A673 (cell line): ENCODE measurements at regions not wholly inside any gene's neighbourhood (a gene's known extent, or its start where the extent isn't known, plus 50 kb on each side); places are given as distances from the start of the nearest gene placed in this dataset.

Source experiments
- EZH2 ChIP-seq: fragments of 200-600 bp; sonication (generic); IDR thresholded peaks from 2 replicates; pipeline ENCODE4 v1.6.1; 2017; ENCODE audit warnings: borderline replicate concordance, low read depth, mild to moderate bottlenecking, mixed read lengths, antibody characterized with exemption, low read length; ENCODE audit not compliant: poor library complexity, severe bottlenecking
- TF ChIP-seq, protein P1 (sequence below): fragments of 300-800, 200-600 bp; sonication (generic); conservative IDR thresholded peaks from 2 replicates; pipeline ENCODE4 v1.5.1; 2017; ENCODE audit warnings: low read depth, mild to moderate bottlenecking, antibody characterized with exemption, low read length, moderate library complexity, mixed read lengths

DNA sequence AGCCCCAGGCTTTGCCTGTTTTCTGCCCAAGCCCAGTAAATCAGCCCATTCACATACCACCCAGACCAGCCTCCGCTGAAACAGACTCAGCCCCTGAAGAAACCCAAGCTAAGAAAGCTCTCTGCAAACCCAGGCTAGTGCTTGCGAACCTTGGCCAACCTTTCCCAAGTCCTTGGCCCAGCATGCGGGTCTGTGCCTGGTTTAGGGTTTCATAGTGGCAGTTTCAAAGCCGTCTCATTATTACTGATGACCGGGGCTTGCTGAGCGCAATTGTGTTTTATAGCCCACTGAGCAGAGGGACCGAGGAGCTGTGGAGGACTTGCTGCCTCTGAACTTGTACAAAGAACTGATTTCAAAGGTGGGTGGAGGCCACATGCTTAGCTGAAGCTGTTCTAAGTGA, 584.3 kb downstream of the BNC2 start:
- TF ChIP-seq, protein P1, sequence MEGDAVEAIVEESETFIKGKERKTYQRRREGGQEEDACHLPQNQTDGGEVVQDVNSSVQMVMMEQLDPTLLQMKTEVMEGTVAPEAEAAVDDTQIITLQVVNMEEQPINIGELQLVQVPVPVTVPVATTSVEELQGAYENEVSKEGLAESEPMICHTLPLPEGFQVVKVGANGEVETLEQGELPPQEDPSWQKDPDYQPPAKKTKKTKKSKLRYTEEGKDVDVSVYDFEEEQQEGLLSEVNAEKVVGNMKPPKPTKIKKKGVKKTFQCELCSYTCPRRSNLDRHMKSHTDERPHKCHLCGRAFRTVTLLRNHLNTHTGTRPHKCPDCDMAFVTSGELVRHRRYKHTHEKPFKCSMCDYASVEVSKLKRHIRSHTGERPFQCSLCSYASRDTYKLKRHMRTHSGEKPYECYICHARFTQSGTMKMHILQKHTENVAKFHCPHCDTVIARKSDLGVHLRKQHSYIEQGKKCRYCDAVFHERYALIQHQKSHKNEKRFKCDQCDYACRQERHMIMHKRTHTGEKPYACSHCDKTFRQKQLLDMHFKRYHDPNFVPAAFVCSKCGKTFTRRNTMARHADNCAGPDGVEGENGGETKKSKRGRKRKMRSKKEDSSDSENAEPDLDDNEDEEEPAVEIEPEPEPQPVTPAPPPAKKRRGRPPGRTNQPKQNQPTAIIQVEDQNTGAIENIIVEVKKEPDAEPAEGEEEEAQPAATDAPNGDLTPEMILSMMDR: no peak
- no peak for TF ChIP-seq EZH2
